ENCODE measurements at regions not wholly inside any gene's neighbourhood (a gene's known extent, or its start where the extent isn't known, plus 50 kb on each side); places are given as distances from the start of the nearest gene placed in this dataset.

- no peak overlapping the region for H3K4ac ChIP-seq (replicated peaks; ENCODE audit: insufficient read length, low read depth, low read length)
- 92% methylated on average over 2 of the region's 2 CpGs; no CpG with 5 or more reads in 1 of the 2 experiments for WGBS, 2 experiments (ENCODE audit: extremely low coverage in 1 of 2, insufficient coverage in 1 of 2, insufficient read length in 1 of 2, insufficient replicate concordance in 2 of 2, low coverage in 1 of 2, low lambda C conversion rate in 2 of 2, missing lambda C conversion rate in 1 of 2)
- no peak overlapping the region for H2BK20ac ChIP-seq (ENCODE audit: low read length)
- H2AK5ac ChIP-seq (ENCODE audit: low read depth, low read length): no peak overlapping the region
- no peak overlapping the region for H2BK5ac ChIP-seq (ENCODE audit: low read depth, low read length)
- H3K9me3 ChIP-seq (ENCODE audit: insufficient read depth in 2 of 2, low read depth in 1 of 2, low read length in 1 of 2): no peaks in the 10 kb centered on the region
- no peak overlapping the region for H4K8ac ChIP-seq (ENCODE audit: extremely low read depth, insufficient read depth, low read length)
- no peaks in the 10 kb centered on the region for H3K79me1 ChIP-seq (ENCODE audit: low read depth, low read length)
- no peaks in the 10 kb centered on the region for H3K23me2 ChIP-seq (ENCODE audit: low read depth, low read length)
- H3K27me3 ChIP-seq (replicated peaks in 1 of 4; ENCODE audit: control insufficient read depth in 3 of 4, extremely low read depth in 1 of 4, insufficient read depth in 3 of 4, low read length in 3 of 4): no peaks in the 10 kb centered on the region
- H3K9ac ChIP-seq (replicated peaks in 1 of 4; ENCODE audit: extremely low read depth in 1 of 4, low read depth in 3 of 4, low read length in 3 of 4): no peak overlapping the region
- no peak overlapping the region for H3K23ac ChIP-seq (ENCODE audit: insufficient read length)
- no peaks in the 10 kb centered on the region for H4K20me1 ChIP-seq (replicated peaks in 1 of 2; ENCODE audit: control insufficient read depth in 1 of 2, insufficient read depth in 2 of 2, low read length in 2 of 2)
- ChIA-PET POLR2A (ENCODE audit: partially characterized antibody) (no interaction called here), CTCF (ENCODE audit: partially characterized antibody) (interaction anchor here (1.1 kb wide), 1 partner anchor 22 kb away, joined by 3 read pairs; no protein-coding TSS in a partner anchor)
- no peak overlapping the region for H4K5ac ChIP-seq (ENCODE audit: insufficient read length, low read depth, low read length)
- no peak overlapping the region for H3K4me3 ChIP-seq (ENCODE audit: extremely low read depth in 1 of 4, insufficient read depth in 2 of 4, low read depth in 3 of 4, low read length in 4 of 4)
- FAIRE-seq (no peak), DNase-seq (ENCODE audit: low read depth in 1 of 2, low spot score in 2 of 2) (no peak)
- no peak overlapping the region for H2BK15ac ChIP-seq (ENCODE audit: low read length)
- no peak overlapping the region for H4K91ac ChIP-seq (replicated peaks; ENCODE audit: insufficient read length, low read length)
- no peak overlapping the region for H2BK120ac ChIP-seq (replicated peaks; ENCODE audit: low read depth, low read length)
- H3K4me1 ChIP-seq (replicated peaks in 1 of 4; ENCODE audit: control insufficient read depth in 3 of 4, insufficient read depth in 4 of 4, low read length in 3 of 4): no peaks in the 10 kb centered on the region
- H2BK12ac ChIP-seq (ENCODE audit: low read depth, low read length): no peak overlapping the region
- no peak overlapping the region for H3K56ac ChIP-seq (replicated peaks; ENCODE audit: insufficient read length, low read depth, low read length)
- no peak overlapping the region for H3K27ac ChIP-seq (ENCODE audit: low read depth, low read length)
- H3K18ac ChIP-seq (ENCODE audit: extremely low read depth, low read length): no peak overlapping the region
- H3K36me3 ChIP-seq (ENCODE audit: control insufficient read depth in 2 of 4, insufficient read depth in 4 of 4, low read length in 3 of 4): no peaks in the 10 kb centered on the region
- H3K4me2 ChIP-seq (ENCODE audit: insufficient read depth in 1 of 2, low read depth in 2 of 2, low read length in 2 of 2): no peak overlapping the region
- H2AFZ ChIP-seq (ENCODE audit: low read length): no peak overlapping the region
- H3K14ac ChIP-seq (ENCODE audit: insufficient read length): no peak overlapping the region
- H3K79me2 ChIP-seq (ENCODE audit: control insufficient read depth in 1 of 2, insufficient read depth in 2 of 2, low read length in 2 of 2): no peaks in the 10 kb centered on the region
- TF ChIP-seq TAF7 (optimal IDR thresholded peaks at IDR 0.05; ENCODE audit: borderline replicate concordance, low read depth, low read length): no peak
- TF ChIP-seq POU5F1 (IDR thresholded peaks at IDR 0.05; ENCODE audit: low read depth, low read length): no peak
- TF ChIP-seq EP300 (IDR thresholded peaks at IDR 0.05; ENCODE audit: borderline replicate concordance in 1 of 2, low read depth in 2 of 2, low read length in 2 of 2): no peak
- no peak for TF ChIP-seq CEBPB (IDR thresholded peaks at IDR 0.05; ENCODE audit: low read depth, low read length)
- TF ChIP-seq ATF3 (IDR thresholded peaks at IDR 0.05; ENCODE audit: insufficient read depth, low read depth, low read length): no peak
- no peak for TF ChIP-seq POLR2AphosphoS5 (IDR thresholded peaks at IDR 0.05; ENCODE audit: low read depth, low read length)
- no peak for TF ChIP-seq TAF1 (IDR thresholded peaks at IDR 0.05; ENCODE audit: low read depth, low read length)
- no peak for TF ChIP-seq SRF (IDR thresholded peaks at IDR 0.05; ENCODE audit: low read depth, low read length)
- no peak for TF ChIP-seq RXRA (IDR thresholded peaks at IDR 0.05; ENCODE audit: insufficient read depth, low read depth, low read length)
- TF ChIP-seq RNF2 (IDR thresholded peaks at IDR 0.05; ENCODE audit: borderline replicate concordance, low read depth, low read length, missing control alignments, poor library complexity, severe bottlenecking): no peak
- TF ChIP-seq GABPA (IDR thresholded peaks at IDR 0.05; ENCODE audit: borderline replicate concordance, insufficient read depth, low read length): no peak
- TF ChIP-seq RAD21 (IDR thresholded peaks at IDR 0.05 in 1 of 2, conservative IDR thresholded peaks at IDR 0.05 in 1 of 2; ENCODE audit: low read depth in 2 of 2, low read length in 2 of 2): no peak
Observed at GRCh38 chr6:79756496-79756895, 125.4 kb downstream of the SH3BGRL2 start.

All from H1 (cell line).